GM12878 (cell line): ENCODE measurements at regions not wholly inside any gene's neighbourhood (a gene's known extent, or its start where the extent isn't known, plus 50 kb on each side); places are given as distances from the start of the nearest gene placed in this dataset.

ENCODE experiments used
- ATAC-seq: fragments of 200-7000 bp; cut with Tn5 transposase; 3 replicates; pipeline ENCODE4 v1.9.1; 2020; ENCODE audit warnings: mild to moderate bottlenecking, moderate library complexity
- BruUV-seq: library from RNA; stranded (reverse); fragments of 400-500 nt; replicated peaks from 2 replicates; lab custom pipeline; 2021; lab: Mats Ljungman, UMichigan
- CTCF ChIA-PET: fragments of 300-600 bp; sonication (Branson Sonifier 250); formaldehyde crosslinking; extraction: SDS; loops from one replicate; lab custom pipeline; 2021; ENCODE audit warnings: inconsistent platforms; lab: Yijun Ruan, JAX
- POLR2A ChIA-PET: fragments of 350-600 bp; formaldehyde crosslinking; extraction: SDS; loops from one replicate; lab custom pipeline; 2021; ENCODE audit warnings: inconsistent platforms; lab: Charles Lee
- RAD21 ChIA-PET: fragments of 300-600 bp; sonication (Branson Sonifier 250); formaldehyde crosslinking; loops from one replicate; lab custom pipeline; 2023; ENCODE audit warnings: antibody characterized with exemption; ENCODE audit not compliant: unreplicated experiment; lab: Charles Lee
- SMC1A ChIA-PET: fragments of 300-600 bp; sonication (Branson Sonifier 250); formaldehyde crosslinking; loops from one replicate; lab custom pipeline; 2023; ENCODE audit not compliant: unreplicated experiment, uncharacterized antibody; lab: Charles Lee
- DNase-seq: peaks from one replicate; pipeline ENCODE4 v3.0.0-alpha.2; 2011; ENCODE audit warnings: low read depth, low spot score
- FAIRE-seq: peaks from 3 replicates; lab custom pipeline; 2011; peaks lifted over from hg19 to GRCh38; lab: Jason Lieb, UNC
- H2AFZ ChIP-seq: 2 replicates; pipeline ENCODE4 v1.6.0; 2011; ENCODE audit warnings: low read depth, low read length, control low read depth; ENCODE audit not compliant: control insufficient read depth
- H3K27ac ChIP-seq: 2 replicates; pipeline ENCODE4 v1.5.1; 2011; ENCODE audit warnings: control low read depth; ENCODE audit not compliant: control insufficient read depth, insufficient read depth
- H3K27me3 ChIP-seq, 2 experiments: replicated peaks in 1 of 2; 2 replicates each; pipeline versions ENCODE4 v1.6.0 to v1.6.1; 2011; ENCODE audit warnings: low read length in 1 of 2; ENCODE audit not compliant: control insufficient read depth in 2 of 2, insufficient read depth in 2 of 2
- H3K36me3 ChIP-seq, 2 experiments: 2 replicates each; pipeline ENCODE4 v1.5.1; 2011; ENCODE audit warnings: low read length in 1 of 2; ENCODE audit not compliant: control insufficient read depth in 2 of 2, insufficient read depth in 2 of 2
- H3K4me1 ChIP-seq: 2 replicates; pipeline ENCODE4 v1.6.1; 2011; ENCODE audit warnings: mild to moderate bottlenecking, low read length, moderate library complexity, mixed read lengths; ENCODE audit not compliant: control insufficient read depth, insufficient read depth
- H3K4me2 ChIP-seq: 2 replicates; pipeline ENCODE4 v1.6.0; 2011; ENCODE audit warnings: control low read depth; ENCODE audit not compliant: control insufficient read depth, insufficient read depth
- H3K4me3 ChIP-seq: fragments of 200-600 bp; sonication (generic); 2 replicates; pipeline ENCODE4 v1.5.1; 2016
- H3K79me2 ChIP-seq: 2 replicates; pipeline ENCODE4 v1.6.0; 2011; ENCODE audit warnings: low read length; ENCODE audit not compliant: control insufficient read depth, insufficient read depth
- H3K9ac ChIP-seq: 2 replicates; pipeline ENCODE4 v1.8.0; 2011; ENCODE audit warnings: low read length, control low read depth, mixed read lengths; ENCODE audit not compliant: control insufficient read depth, insufficient read depth
- H3K9me3 ChIP-seq: replicated peaks from 3 replicates; pipeline ENCODE4 v1.5.1; 2011; ENCODE audit warnings: mild to moderate bottlenecking, low read length; ENCODE audit not compliant: control insufficient read depth, insufficient read depth
- H4K20me1 ChIP-seq: 2 replicates; pipeline ENCODE4 v1.6.0; 2011; ENCODE audit not compliant: control insufficient read depth, insufficient read depth
- BCLAF1 ChIP-seq: fragments of 450-650 bp; IDR thresholded peaks from 2 replicates; pipeline ENCODE4 v1.6.1; 2017; ENCODE audit warnings: antibody characterized with exemption, mild to moderate bottlenecking, moderate library complexity
- CBX3 ChIP-seq: fragments of 200-600 bp; sonication (generic); IDR thresholded peaks from 2 replicates; pipeline ENCODE4 v1.6.1; 2016; ENCODE audit warnings: low read depth, borderline replicate concordance
- GABPA ChIP-seq: IDR thresholded peaks from 2 replicates; pipeline ENCODE4 v1.6.1; 2014; ENCODE audit warnings: antibody characterized with exemption, low read depth, mild to moderate bottlenecking, inconsistent platforms
- IKZF2 ChIP-seq, 2 experiments: fragments of 450-650 bp; IDR thresholded peaks; 2 replicates each; pipeline ENCODE4 v1.6.1; 2017; ENCODE audit warnings: mild to moderate bottlenecking in 2 of 2, moderate library complexity in 2 of 2
- JUND ChIP-seq: IDR thresholded peaks from 2 replicates; pipeline ENCODE4 v1.6.1; 2012; ENCODE audit warnings: low read depth, mild to moderate bottlenecking, low read length, improper control_type of control experiment, moderate library complexity
- RAD21 ChIP-seq: IDR thresholded peaks from 2 replicates; pipeline ENCODE4 v1.6.1; 2011; ENCODE audit warnings: mild to moderate bottlenecking, low read depth, low read length, moderate library complexity; ENCODE audit not compliant: insufficient read depth
- SMARCA5 ChIP-seq: fragments of 450-650 bp; IDR thresholded peaks from 2 replicates; pipeline ENCODE4 v1.6.1; 2017; ENCODE audit warnings: mild to moderate bottlenecking
- SMC3 ChIP-seq: IDR thresholded peaks from 2 replicates; pipeline ENCODE4 v1.6.1; 2011; ENCODE audit warnings: low read length, improper control_type of control experiment, borderline replicate concordance
- USF2 ChIP-seq: IDR thresholded peaks from 2 replicates; pipeline ENCODE4 v1.6.1; 2011; ENCODE audit warnings: low read depth, low read length, improper control_type of control experiment, borderline replicate concordance
- ZBED1 ChIP-seq: IDR thresholded peaks from 2 replicates; pipeline ENCODE4 v1.6.1; 2016; ENCODE audit warnings: borderline replicate concordance
- WGBS: methylation state at CpG from one replicate; pipeline ENCODE4 v1.1.6; 2016; ENCODE audit warnings: low lambda C conversion rate; ENCODE audit not compliant: insufficient replicate concordance, insufficient coverage; ENCODE audit errors: missing lambda C conversion rate; 5-methylcytosine and 5-hydroxymethylcytosine counted together
- in situ Hi-C: fragments of 300-500 bp; cut with MboI; formaldehyde crosslinking; loops from 9 replicates; pipeline ENCODE4 v1.14.3; 2018; ENCODE audit warnings: mixed read lengths
- intact Hi-C: fragments of 100-400 bp; cut with micrococcal nuclease; formaldehyde crosslinking; loops from one replicate; pipeline ENCODE4 v1.14.2; 2022; ENCODE audit not compliant: unreplicated experiment
- TF ChIP-seq, protein P1 (sequence below): fragments of 450-650 bp; IDR thresholded peaks from 2 replicates; pipeline ENCODE4 v1.6.1; 2016; ENCODE audit warnings: mild to moderate bottlenecking
- TF ChIP-seq, protein P2 (sequence below): fragments of 450-650 bp; IDR thresholded peaks from 2 replicates; pipeline ENCODE4 v1.6.1; 2017; ENCODE audit warnings: low read depth, mild to moderate bottlenecking, moderate library complexity

DNA sequence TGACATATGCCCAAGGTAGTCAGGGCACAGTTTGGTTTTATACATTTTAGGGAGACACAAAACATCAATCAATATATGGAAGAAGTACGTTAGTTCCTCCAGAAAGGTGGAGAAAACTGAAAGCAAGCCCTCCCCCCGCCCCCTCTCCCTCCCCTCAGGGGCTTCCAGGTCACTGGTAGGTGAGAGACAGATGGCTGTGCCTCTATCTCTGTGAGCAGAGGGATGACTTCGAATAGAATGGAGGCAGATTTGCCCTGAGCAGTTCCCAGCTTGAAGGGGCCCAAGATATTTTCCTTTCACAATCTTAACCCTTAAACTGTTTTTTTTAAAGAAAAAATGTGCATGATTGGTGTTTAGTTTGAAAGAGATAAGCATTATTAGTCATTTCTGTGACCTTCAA lies 114.0 kb downstream of the PCDH10 start:
- in situ Hi-C loops (no loop called here), intact Hi-C loops (no loop called here)
- ChIA-PET POLR2A (interaction anchor here (0.6 kb wide), 1 partner anchor 758 kb away, joined by 4 read pairs; no protein-coding TSS in a partner anchor), RAD21 (no interaction called here), SMC1A (no interaction called here), CTCF (interaction anchor here (0.6 to 1.3 kb wide), 2 partner anchors 19 to 276 kb away, joined by 3 to 4 read pairs; no protein-coding TSS in a partner anchor)
- Histone ChIP-seq H3K9me3 (no peaks in the 10 kb centered on the region), H2AFZ (no peak overlapping the region), H3K27ac (no peak overlapping the region), H3K27me3 (no peaks in the 10 kb centered on the region), H3K4me3 (no peak overlapping the region), H3K4me2 (no peak overlapping the region), H3K9ac (no peak overlapping the region), H3K4me1 (no peaks in the 10 kb centered on the region), H3K79me2 (no peaks in the 10 kb centered on the region), H4K20me1 (no peaks in the 10 kb centered on the region), H3K36me3 (no peaks in the 10 kb centered on the region)
- DNase-seq (no peak), ATAC-seq (no peak), FAIRE-seq (no peak)
- 3% methylated on average over 3 of the region's 3 CpGs for WGBS
- BruUV-seq = no TSS peak
- TF ChIP-seq GABPA = no peak
- TF ChIP-seq CBX3 = no peak
- TF ChIP-seq, protein P1, sequence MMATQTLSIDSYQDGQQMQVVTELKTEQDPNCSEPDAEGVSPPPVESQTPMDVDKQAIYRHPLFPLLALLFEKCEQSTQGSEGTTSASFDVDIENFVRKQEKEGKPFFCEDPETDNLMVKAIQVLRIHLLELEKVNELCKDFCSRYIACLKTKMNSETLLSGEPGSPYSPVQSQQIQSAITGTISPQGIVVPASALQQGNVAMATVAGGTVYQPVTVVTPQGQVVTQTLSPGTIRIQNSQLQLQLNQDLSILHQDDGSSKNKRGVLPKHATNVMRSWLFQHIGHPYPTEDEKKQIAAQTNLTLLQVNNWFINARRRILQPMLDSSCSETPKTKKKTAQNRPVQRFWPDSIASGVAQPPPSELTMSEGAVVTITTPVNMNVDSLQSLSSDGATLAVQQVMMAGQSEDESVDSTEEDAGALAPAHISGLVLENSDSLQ = no peak
- TF ChIP-seq IKZF2 (IDR thresholded peaks at IDR 0.05) = no peak

DNA sequence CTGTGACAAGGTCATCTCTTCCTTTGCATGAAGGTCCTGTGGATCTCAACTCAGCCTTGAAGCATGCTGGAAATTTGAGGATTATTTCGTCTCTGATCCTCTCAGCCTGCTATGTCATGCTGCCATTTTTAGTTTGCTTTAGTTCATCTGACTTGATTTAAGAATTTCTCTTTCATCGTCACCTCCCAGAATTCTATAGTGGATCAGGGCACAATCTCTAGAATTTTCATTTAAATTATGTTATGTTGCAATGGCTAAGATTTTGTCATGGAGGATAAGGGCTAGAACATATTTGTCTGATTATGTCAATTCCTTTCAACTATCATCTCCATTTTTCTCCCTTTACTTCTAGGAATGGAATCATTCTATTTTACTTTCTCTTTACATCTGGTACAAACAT lies 98.8 kb downstream of the PCDH10 start:
- no peaks in the 10 kb centered on the region for H3K4me1 ChIP-seq
- no peaks in the 10 kb centered on the region for H3K9me3 ChIP-seq
- no peak for DNase-seq
- H3K79me2 ChIP-seq = no peaks in the 10 kb centered on the region
- no peak for ATAC-seq
- in situ Hi-C loops = no loop called here
- H3K27ac ChIP-seq = no peak overlapping the region
- SMC1A ChIA-PET = no interaction called here
- H3K4me3 ChIP-seq = no peak overlapping the region
- no peaks in the 10 kb centered on the region for H3K36me3 ChIP-seq
- no peaks in the 10 kb centered on the region for H4K20me1 ChIP-seq
- no peak overlapping the region for H3K9ac ChIP-seq
- POLR2A ChIA-PET = no interaction called here
- no peaks in the 10 kb centered on the region for H3K27me3 ChIP-seq
- FAIRE-seq = no peak
- H3K4me2 ChIP-seq = no peak overlapping the region
- 33% methylated on average over 2 of the region's 2 CpGs for WGBS
- CTCF ChIA-PET = interaction anchor here (1.0 kb wide), 1 partner anchor 10 kb away, joined by 3 read pairs; no protein-coding TSS in a partner anchor
- H2AFZ ChIP-seq = no peak overlapping the region
- RAD21 ChIA-PET = no interaction called here
- no TSS peak for BruUV-seq
- intact Hi-C loops = no loop called here
- TF ChIP-seq JUND = no peak
- no peak for TF ChIP-seq USF2
- TF ChIP-seq SMARCA5 = no peak
- no peak for TF ChIP-seq BCLAF1
- TF ChIP-seq, protein P2, sequence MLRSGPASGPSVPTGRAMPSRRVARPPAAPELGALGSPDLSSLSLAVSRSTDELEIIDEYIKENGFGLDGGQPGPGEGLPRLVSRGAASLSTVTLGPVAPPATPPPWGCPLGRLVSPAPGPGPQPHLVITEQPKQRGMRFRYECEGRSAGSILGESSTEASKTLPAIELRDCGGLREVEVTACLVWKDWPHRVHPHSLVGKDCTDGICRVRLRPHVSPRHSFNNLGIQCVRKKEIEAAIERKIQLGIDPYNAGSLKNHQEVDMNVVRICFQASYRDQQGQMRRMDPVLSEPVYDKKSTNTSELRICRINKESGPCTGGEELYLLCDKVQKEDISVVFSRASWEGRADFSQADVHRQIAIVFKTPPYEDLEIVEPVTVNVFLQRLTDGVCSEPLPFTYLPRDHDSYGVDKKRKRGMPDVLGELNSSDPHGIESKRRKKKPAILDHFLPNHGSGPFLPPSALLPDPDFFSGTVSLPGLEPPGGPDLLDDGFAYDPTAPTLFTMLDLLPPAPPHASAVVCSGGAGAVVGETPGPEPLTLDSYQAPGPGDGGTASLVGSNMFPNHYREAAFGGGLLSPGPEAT = no peak
- no peak for TF ChIP-seq ZBED1
- TF ChIP-seq SMC3 = no peak
- no peak for TF ChIP-seq RAD21
